IMR-90 (cell line): ENCODE measurements at regions not wholly inside any gene's neighbourhood (a gene's known extent, or its start where the extent isn't known, plus 50 kb on each side); places are given as distances from the start of the nearest gene placed in this dataset.

Experiments
- ATAC-seq: fragments of 200-7000 bp; cut with Tn5 transposase; 2 replicates; pipeline ENCODE4 v1.9.1; 2020; ENCODE audit warnings: low read depth, mild to moderate bottlenecking, moderate library complexity
- BruUV-seq: library from RNA; stranded (reverse); fragments of 400-500 nt; replicated peaks from 2 replicates; lab custom pipeline; 2021; lab: Mats Ljungman, UMichigan
- CTCF ChIA-PET: fragments of 300-600 bp; formaldehyde crosslinking; extraction: SDS; loops from one replicate; lab custom pipeline; 2021; ENCODE audit warnings: antibody characterized with exemption; lab: Yijun Ruan, JAX
- POLR2A ChIA-PET: fragments of 300-600 bp; sonication (Branson Sonifier 250); formaldehyde crosslinking; loops from one replicate; lab custom pipeline; 2022; ENCODE audit warnings: antibody characterized with exemption; ENCODE audit not compliant: unreplicated experiment; lab: Charles Lee
- DNase-seq: peaks from one replicate; pipeline ENCODE4 v3.0.0; 2013
- H2AFZ ChIP-seq: replicated peaks from 2 replicates; pipeline ENCODE3; 2013; ENCODE audit warnings: low read length, mild to moderate bottlenecking; ENCODE audit not compliant: poor library complexity
- H2AK5ac ChIP-seq: 2 replicates; pipeline ENCODE4 v1.6.1; 2013; ENCODE audit warnings: low read depth, low read length, inconsistent platforms
- H2AK9ac ChIP-seq: replicated peaks from 2 replicates; pipeline ENCODE3; 2013; ENCODE audit warnings: mild to moderate bottlenecking, low read depth, low read length, moderate library complexity; ENCODE audit not compliant: poor library complexity
- H2BK120ac ChIP-seq: 2 replicates; pipeline ENCODE4 v1.6.1; 2013; ENCODE audit warnings: low read depth, low read length, inconsistent platforms
- H2BK15ac ChIP-seq: 3 replicates; pipeline ENCODE4 v1.6.1; 2013; ENCODE audit warnings: low read depth, low read length, inconsistent platforms
- H2BK20ac ChIP-seq: 2 replicates; pipeline ENCODE4 v1.6.1; 2013; ENCODE audit warnings: low read depth, mild to moderate bottlenecking, inconsistent platforms, low read length, moderate library complexity
- H2BK5ac ChIP-seq: 2 replicates; pipeline ENCODE4 v1.6.1; 2013; ENCODE audit warnings: mild to moderate bottlenecking, low read depth, low read length, inconsistent platforms; ENCODE audit not compliant: poor library complexity, severe bottlenecking
- H3K14ac ChIP-seq: replicated peaks from 2 replicates; pipeline ENCODE4 v1.6.1; 2013; ENCODE audit warnings: low read depth, low read length, inconsistent platforms
- H3K18ac ChIP-seq: 2 replicates; pipeline ENCODE4 v1.6.1; 2013; ENCODE audit warnings: low read depth, low read length, control low read depth
- H3K23ac ChIP-seq: 2 replicates; pipeline ENCODE4 v1.6.1; 2013; ENCODE audit warnings: low read depth, low read length, inconsistent platforms
- H3K27ac ChIP-seq: 2 replicates; pipeline ENCODE4 v1.5.1; 2013; ENCODE audit warnings: mild to moderate bottlenecking, control low read depth, low read length; ENCODE audit not compliant: insufficient read depth
- H3K27me3 ChIP-seq: 2 replicates; pipeline ENCODE4 v1.6.1; 2013; ENCODE audit warnings: low read length; ENCODE audit not compliant: control insufficient read depth, insufficient read depth
- H3K36me3 ChIP-seq: 2 replicates; pipeline ENCODE4 v1.6.1; 2013; ENCODE audit warnings: low read length, mixed read lengths; ENCODE audit not compliant: control insufficient read depth, insufficient read depth
- H3K4ac ChIP-seq: 2 replicates; pipeline ENCODE4 v1.6.1; 2013; ENCODE audit warnings: low read depth, low read length, inconsistent platforms
- H3K4me1 ChIP-seq: 2 replicates; pipeline ENCODE4 v1.6.1; 2013; ENCODE audit warnings: low read length, mixed read lengths; ENCODE audit not compliant: control insufficient read depth, insufficient read depth
- H3K4me2 ChIP-seq: 2 replicates; pipeline ENCODE4 v1.6.1; 2013; ENCODE audit warnings: low read depth, mild to moderate bottlenecking, control low read depth, low read length, moderate library complexity
- H3K4me3 ChIP-seq: 2 replicates; pipeline ENCODE4 v1.5.1; 2013; ENCODE audit warnings: low read depth, mild to moderate bottlenecking, control low read depth, low read length, moderate library complexity; ENCODE audit not compliant: insufficient read depth
- H3K56ac ChIP-seq: 2 replicates; pipeline ENCODE4 v1.6.1; 2013; ENCODE audit warnings: low read length, inconsistent platforms; ENCODE audit not compliant: insufficient read depth; ENCODE audit errors: extremely low read depth
- H3K79me1 ChIP-seq, 2 experiments: 2 replicates each; pipeline ENCODE4 v1.6.1; 2013; ENCODE audit warnings: low read length in 2 of 2, inconsistent platforms in 1 of 2, low read depth in 1 of 2
- H3K9ac ChIP-seq: 2 replicates; pipeline ENCODE4 v1.6.1; 2013; ENCODE audit warnings: low read depth, low read length, control low read depth
- H3K9me1 ChIP-seq: 2 replicates; pipeline ENCODE4 v1.6.1; 2013; ENCODE audit warnings: low read length, inconsistent platforms; ENCODE audit not compliant: insufficient read depth
- H3K9me3 ChIP-seq: 2 replicates; pipeline ENCODE4 v1.6.1; 2013; ENCODE audit warnings: low read length; ENCODE audit not compliant: control insufficient read depth, insufficient read depth
- H4K20me1 ChIP-seq: 2 replicates; pipeline ENCODE4 v1.6.1; 2013; ENCODE audit warnings: low read length, inconsistent platforms; ENCODE audit not compliant: insufficient read depth
- H4K5ac ChIP-seq: 2 replicates; pipeline ENCODE4 v1.6.1; 2013; ENCODE audit warnings: mild to moderate bottlenecking, low read depth, low read length, control low read depth
- H4K8ac ChIP-seq, 2 experiments: 2 replicates each; pipeline ENCODE4 v1.6.1; 2013; ENCODE audit warnings: low read depth in 2 of 2, low read length in 2 of 2, control low read depth in 1 of 2, inconsistent platforms in 1 of 2
- H4K91ac ChIP-seq: 2 replicates; pipeline ENCODE4 v1.6.1; 2013; ENCODE audit warnings: low read depth, low read length, inconsistent platforms; ENCODE audit not compliant: insufficient read depth
- NFE2L2 ChIP-seq: fragments of 150-350 bp; IDR thresholded peaks from 2 replicates; pipeline ENCODE4 v1.6.1; 2016; ENCODE audit warnings: low read depth, mild to moderate bottlenecking, low read length
- WGBS, 2 experiments: methylation state at CpG; one replicate each; pipeline versions ENCODE4 v1.1.5 to v1.1.7; 2013; ENCODE audit warnings: missing lambda C conversion rate in 2 of 2; ENCODE audit not compliant: insufficient read length in 1 of 2; ENCODE audit errors: extremely low coverage in 2 of 2; 5-methylcytosine and 5-hydroxymethylcytosine counted together
- dilution Hi-C: fragments of 300-500 bp; cut with HindIII; formaldehyde crosslinking; loops from one replicate; pipeline ENCODE4 v1.14.3; 2018; ENCODE audit warnings: low sequenced_read_pairs; ENCODE audit not compliant: unreplicated experiment
- in situ Hi-C: fragments of 300-500 bp; cut with MboI; formaldehyde crosslinking; loops from 3 replicates; pipeline ENCODE4 v1.14.3; 2019; ENCODE audit warnings: low sequenced_read_pairs, inconsistent platforms, mixed read lengths
- intact Hi-C: fragments of 100-400 bp; cut with micrococcal nuclease; formaldehyde crosslinking; loops from 2 replicates; pipeline ENCODE4 v1.10.0; 2022

DNA sequence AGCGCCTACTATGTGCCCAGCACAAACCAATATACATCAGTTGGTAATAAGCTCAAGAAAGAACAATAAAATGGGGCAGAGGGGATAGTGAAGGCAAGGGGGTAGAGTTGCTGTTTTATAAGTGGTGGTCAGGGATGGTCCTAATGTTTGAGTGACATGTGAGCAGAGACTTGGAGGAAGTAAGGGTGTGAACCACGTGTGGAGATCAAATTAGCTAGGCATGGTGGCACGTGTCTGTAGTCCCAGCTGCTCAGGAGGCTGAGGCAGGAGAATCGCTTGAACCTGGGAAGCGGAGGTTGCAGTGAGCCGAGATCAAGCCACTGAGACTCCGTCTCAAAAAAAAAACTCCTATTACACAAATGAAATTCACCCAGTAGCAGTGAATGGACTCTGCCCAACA lies 56.5 kb downstream of the IRX6 start:
- no peaks in the 10 kb centered on the region for H3K36me3 ChIP-seq
- no peak overlapping the region for H3K18ac ChIP-seq
- ATAC-seq = no peak
- no peak overlapping the region for H3K27ac ChIP-seq
- H3K4me1 ChIP-seq = no peaks in the 10 kb centered on the region
- no peak overlapping the region for H2BK120ac ChIP-seq
- H3K14ac ChIP-seq = no peak overlapping the region
- H2BK15ac ChIP-seq = no peak overlapping the region
- no CpG with 5 or more reads among the region's 7 CpGs for WGBS, 2 experiments
- H4K20me1 ChIP-seq = no peaks in the 10 kb centered on the region
- no peaks in the 10 kb centered on the region for H3K79me1 ChIP-seq
- H3K4me3 ChIP-seq = no peak overlapping the region
- no peak overlapping the region for H2AK9ac ChIP-seq
- no peak overlapping the region for H4K91ac ChIP-seq
- H2AFZ ChIP-seq = no peak overlapping the region
- TF ChIP-seq NFE2L2 = no peak
- dilution Hi-C loops = no loop called here
- ChIA-PET CTCF (interaction anchor here (1.2 kb wide), 1 partner anchor 8 kb away, joined by 3 read pairs; no protein-coding TSS in a partner anchor), POLR2A (no interaction called here)
- BruUV-seq = no TSS peak
- H3K27me3 ChIP-seq = no peaks in the 10 kb centered on the region; the same call in 1 of the 2 replicates
- H2BK5ac ChIP-seq = no peak overlapping the region
- no peak overlapping the region for H4K8ac ChIP-seq
- no peak overlapping the region for H3K23ac ChIP-seq
- H3K4me2 ChIP-seq = no peak overlapping the region
- in situ Hi-C loops = no loop called here
- no peak overlapping the region for H3K9ac ChIP-seq
- no peaks in the 10 kb centered on the region for H3K9me1 ChIP-seq
- no peak overlapping the region for H2BK20ac ChIP-seq
- H4K5ac ChIP-seq = no peak overlapping the region
- H2AK5ac ChIP-seq = no peak overlapping the region
- H3K9me3 ChIP-seq = no peaks in the 10 kb centered on the region
- no peak overlapping the region for H3K56ac ChIP-seq
- intact Hi-C loops = no loop called here
- H3K4ac ChIP-seq = no peak overlapping the region
- no peak for DNase-seq
